KOPT-K1 (cell line): ENCODE measurements at regions not wholly inside any gene's neighbourhood (a gene's known extent, or its start where the extent isn't known, plus 50 kb on each side); places are given as distances from the start of the nearest gene placed in this dataset.
A peak's percentile ranks its signal among the peaks of the same experiment; 100 is the strongest.
"Not testable (repeated sequence)": the region's sequence is repeated elsewhere in the genome, so short reads cannot be mapped to it uniquely, and the experiment has no call there.

ENCODE experiments used
- H3K27ac ChIP-seq: fragments of 200-600 bp; sonication (generic); 2 replicates; pipeline ENCODE4 v1.5.1; 2016; ENCODE audit warnings: antibody characterized with exemption, mild to moderate bottlenecking, low read depth, low read length; ENCODE audit not compliant: poor library complexity, severe bottlenecking
- H3K36me3 ChIP-seq: fragments of 200-600 bp; sonication (generic); 2 replicates; pipeline ENCODE4 v1.5.1; 2017; ENCODE audit warnings: antibody characterized with exemption, mild to moderate bottlenecking, low read length, moderate library complexity; ENCODE audit not compliant: insufficient read depth
- H3K9me3 ChIP-seq: fragments of 200-600 bp; sonication (generic); 2 replicates; pipeline ENCODE4 v1.5.1; 2017; ENCODE audit warnings: antibody characterized with exemption, low read length, mild to moderate bottlenecking; ENCODE audit not compliant: insufficient read depth, poor library complexity, severe bottlenecking

DNA sequence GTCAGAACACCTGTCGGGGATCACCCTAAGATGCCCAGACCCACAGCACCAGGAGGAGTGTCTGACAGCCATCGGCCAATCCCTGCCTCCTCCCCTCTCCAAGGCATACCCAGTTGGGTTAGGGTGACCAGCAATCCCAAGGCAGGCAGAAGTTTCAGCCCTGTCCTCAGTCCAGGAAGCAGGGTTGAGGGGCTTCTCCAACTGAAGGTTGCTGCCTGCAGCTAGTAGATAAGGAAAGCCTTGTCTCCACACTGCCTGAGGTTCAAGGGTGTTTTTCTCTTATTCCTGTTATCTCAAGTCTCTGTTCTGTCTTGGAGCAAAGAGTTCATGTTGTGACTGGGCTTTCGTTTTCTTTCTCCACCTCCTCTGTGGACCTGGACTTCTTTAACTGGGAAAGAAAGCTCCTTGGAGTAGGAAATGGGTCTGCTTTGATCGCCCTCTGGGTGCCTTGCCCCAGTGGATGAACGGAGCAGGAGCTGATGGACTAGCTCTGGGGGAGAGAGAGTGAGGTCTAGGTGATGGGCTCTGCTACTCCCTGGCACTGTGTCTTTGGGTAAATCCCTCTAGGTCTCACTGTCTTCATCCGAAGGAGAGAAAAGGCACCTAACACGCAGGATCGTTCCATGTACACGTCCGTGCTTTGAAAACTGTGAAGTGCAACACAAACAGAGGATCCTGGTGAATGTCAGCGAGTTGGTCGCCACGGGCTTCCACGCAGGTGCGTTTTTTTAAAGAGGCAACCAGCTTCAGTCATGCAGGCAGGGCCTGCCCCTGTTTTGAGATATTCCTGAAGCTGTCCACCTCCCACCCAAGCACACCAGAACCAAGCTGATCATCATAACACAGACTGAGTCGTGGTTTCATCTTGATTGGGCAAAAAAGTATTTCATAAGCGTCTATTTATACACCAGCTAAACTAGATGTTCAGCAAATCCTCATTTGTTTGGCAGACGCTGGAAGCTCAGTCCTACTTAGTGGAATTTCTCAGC, 52.5 kb upstream of the FOXN3 start:
- no peaks in the 10 kb centered on the region for H3K9me3 ChIP-seq
- no peaks in the 10 kb centered on the region for H3K36me3 ChIP-seq
- no peak overlapping the region for H3K27ac ChIP-seq

DNA sequence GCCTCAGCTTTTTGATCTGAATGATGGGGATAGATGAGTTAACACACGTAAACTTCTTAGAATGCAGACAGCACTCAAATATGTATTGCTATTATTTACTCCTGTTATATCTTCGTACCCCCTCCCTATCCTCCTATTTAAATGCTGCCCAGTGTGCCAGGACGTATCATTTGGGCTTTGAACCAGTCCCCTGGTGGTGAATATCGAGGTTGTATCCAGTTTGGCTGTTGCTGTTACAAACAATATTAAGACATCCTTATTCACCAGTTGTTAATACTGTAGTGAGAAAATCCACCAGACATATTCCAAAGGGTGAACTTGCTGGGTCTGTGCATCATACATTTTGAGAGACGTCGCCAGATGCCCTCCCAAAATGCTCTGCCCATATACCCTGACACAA, 51.5 kb upstream of the FOXN3 start:
- H3K36me3 ChIP-seq: no peaks in the 10 kb centered on the region
- H3K27ac ChIP-seq: no peak overlapping the region
- no peaks in the 10 kb centered on the region for H3K9me3 ChIP-seq

DNA sequence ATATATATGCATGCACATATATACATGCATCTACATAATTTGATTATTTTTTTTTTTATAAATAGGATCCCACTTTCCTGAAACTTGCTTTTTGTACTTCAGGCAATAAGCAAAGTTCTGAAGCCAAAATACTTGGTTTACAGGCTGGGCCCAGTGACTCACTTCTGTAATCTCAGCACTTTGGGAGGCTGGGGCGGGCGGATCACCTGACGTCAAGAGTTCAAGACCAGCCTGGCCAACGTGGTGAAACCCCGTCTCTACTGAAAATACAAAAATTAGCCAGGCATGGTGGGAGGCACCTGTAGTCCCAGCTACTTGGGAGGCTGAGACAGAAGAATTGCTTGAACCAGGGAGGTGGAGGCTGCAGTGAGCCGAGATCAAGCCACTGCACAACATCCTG, 51.0 kb upstream of the FOXN3 start:
- H3K27ac ChIP-seq, H3K36me3 ChIP-seq: not testable (repeated sequence)

DNA sequence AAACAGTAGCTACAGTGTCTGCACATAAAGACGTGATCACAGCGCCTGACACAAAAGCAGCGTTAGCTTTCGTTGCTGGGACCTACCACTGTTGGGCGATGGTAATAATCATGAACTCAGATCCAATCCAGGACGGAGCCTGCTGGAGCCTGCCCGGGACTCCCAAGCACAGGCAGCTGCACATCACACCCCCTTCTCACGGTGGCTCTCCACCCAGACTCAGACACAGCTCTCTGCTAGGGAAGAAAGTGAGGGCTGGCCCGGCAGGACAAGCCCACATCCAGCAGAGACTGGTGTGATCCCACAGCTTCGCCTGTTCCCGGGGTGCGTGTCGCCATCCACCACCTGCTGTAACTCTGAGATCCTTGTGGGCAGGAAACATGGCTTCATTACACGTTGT, 49.9 kb upstream of the FOXN3 start:
- Histone ChIP-seq H3K9me3 (no peaks in the 10 kb centered on the region), H3K27ac (peak overlapping the region; percentile 65), H3K36me3 (no peaks in the 10 kb centered on the region)

More for the DNA sequence above, 51.0 kb upstream of the FOXN3 start:
- H3K9me3 ChIP-seq: not testable (repeated sequence)
